K562 (cell line): ENCODE measurements at regions not wholly inside any gene's neighbourhood (a gene's known extent, or its start where the extent isn't known, plus 50 kb on each side); places are given as distances from the start of the nearest gene placed in this dataset.

Source experiments
- ATAC-seq: fragments of 200-7000 bp; cut with Tn5 transposase; 3 replicates; pipeline ENCODE4 v1.9.1; 2020; ENCODE audit warnings: moderate library complexity
- BruUV-seq: library from RNA; stranded (reverse); fragments of 400-500 nt; replicated peaks from 2 replicates; lab custom pipeline; 2021; lab: Mats Ljungman, UMichigan
- CTCF ChIA-PET: fragments of 300-600 bp; formaldehyde crosslinking; extraction: SDS; loops from one replicate; lab custom pipeline; 2021; ENCODE audit warnings: low intra/inter-chr PET ratio; lab: Yijun Ruan, JAX
- POLR2A ChIA-PET: fragments of 300-600, 350-650 bp; sonication (Branson Sonifier 250); formaldehyde crosslinking; extraction: SDS; loops from one replicate; lab custom pipeline; 2021; ENCODE audit warnings: antibody characterized with exemption, inconsistent platforms; lab: Yijun Ruan, JAX
- DNase-seq, 4 experiments: peaks; one replicate each; pipeline versions ENCODE4 v3.0.0 to v3.0.0-alpha.2; 2011 to 2018; ENCODE audit warnings: low spot score in 3 of 4, mixed read lengths in 3 of 4; ENCODE audit errors: extremely low read depth in 1 of 4
- FAIRE-seq: peaks from 2 replicates; lab custom pipeline; 2011; peaks lifted over from hg19 to GRCh38; lab: Jason Lieb, UNC
- H2AFZ ChIP-seq: 2 replicates; pipeline ENCODE4 v1.6.0; 2011; ENCODE audit warnings: low read depth, low read length, control low read depth, inconsistent platforms
- H3K27ac ChIP-seq: fragments of 200-600 bp; 3 replicates; pipeline ENCODE4 v1.8.0; 2011; ENCODE audit warnings: low read depth, mild to moderate bottlenecking, control low read depth, inconsistent platforms, low read length, moderate library complexity, mixed read lengths; ENCODE audit errors: extremely low read depth
- H3K27me3 ChIP-seq, 2 experiments: fragments of 300-600 bp in 1 of 2; 2 replicates in 1 of 2; 3 replicates in 1 of 2; pipeline versions ENCODE4 v1.6.0 to v1.8.0; 2011; ENCODE audit warnings: inconsistent platforms in 2 of 2, low read length in 2 of 2, mild to moderate bottlenecking in 1 of 2, mixed read lengths in 1 of 2, moderate library complexity in 1 of 2; ENCODE audit not compliant: control insufficient read depth in 2 of 2, insufficient read depth in 2 of 2
- H3K36me3 ChIP-seq: fragments of 300-600 bp; 3 replicates; pipeline ENCODE4 v1.8.0; 2011; ENCODE audit warnings: mild to moderate bottlenecking, low read length, inconsistent platforms; ENCODE audit not compliant: control insufficient read depth, insufficient read depth
- H3K4me1 ChIP-seq, 2 experiments: fragments of 200-600 bp in 1 of 2; replicated peaks in 1 of 2; 2 replicates in 1 of 2; 3 replicates in 1 of 2; pipeline versions ENCODE4 v1.5.1 to v1.8.0; 2011; ENCODE audit warnings: inconsistent platforms in 2 of 2, low read length in 2 of 2, mild to moderate bottlenecking in 1 of 2, mixed read lengths in 1 of 2, moderate library complexity in 1 of 2; ENCODE audit not compliant: control insufficient read depth in 2 of 2, insufficient read depth in 2 of 2
- H3K4me2 ChIP-seq: 2 replicates; pipeline ENCODE4 v1.6.1; 2011; ENCODE audit warnings: low read length, control low read depth, inconsistent platforms, mixed read lengths; ENCODE audit not compliant: insufficient read depth
- H3K4me3 ChIP-seq: fragments of 200-600 bp; sonication (generic), shearing (Covaris generic); 2 replicates; pipeline ENCODE4 v1.5.1; 2016; ENCODE audit warnings: control low read depth, inconsistent platforms
- H3K79me2 ChIP-seq: fragments of 200-600 bp; 3 replicates; pipeline ENCODE4 v1.8.0; 2011; ENCODE audit warnings: low read length, inconsistent platforms; ENCODE audit not compliant: control insufficient read depth, insufficient read depth
- H3K9ac ChIP-seq, 2 experiments: 2 replicates each; pipeline versions ENCODE4 v1.6.0 to v1.6.1; 2011; ENCODE audit warnings: low read depth in 2 of 2, low read length in 2 of 2, control low read depth in 1 of 2, inconsistent platforms in 1 of 2, mild to moderate bottlenecking in 1 of 2, mixed read lengths in 1 of 2; ENCODE audit not compliant: insufficient read depth in 1 of 2
- H3K9me1 ChIP-seq: one replicate; pipeline ENCODE4 v1.6.0; 2011; ENCODE audit warnings: inconsistent platforms, mild to moderate bottlenecking, low read length, moderate library complexity; ENCODE audit not compliant: control insufficient read depth, insufficient read depth
- H3K9me3 ChIP-seq: replicated peaks from 2 replicates; pipeline ENCODE4 v1.5.1; 2011; ENCODE audit warnings: low read depth, low read length, inconsistent platforms; ENCODE audit not compliant: control insufficient read depth, insufficient read depth
- H4K20me1 ChIP-seq: replicated peaks from 2 replicates; pipeline ENCODE4 v1.6.1; 2011; ENCODE audit warnings: low read length, inconsistent platforms, mixed read lengths; ENCODE audit not compliant: control insufficient read depth, insufficient read depth
- BDP1 ChIP-seq: IDR thresholded peaks from 3 replicates; pipeline ENCODE4 v1.6.1; 2011; ENCODE audit not compliant: insufficient read length, insufficient read depth
- CBX8 ChIP-seq: fragments of 200-600 bp; sonication (generic); IDR thresholded peaks from 2 replicates; pipeline ENCODE4 v1.6.1; 2012; ENCODE audit warnings: borderline replicate concordance, mixed run types, low read depth, mild to moderate bottlenecking, moderate library complexity, mixed read lengths, low read length, control low read depth, inconsistent platforms; ENCODE audit not compliant: poor library complexity, severe bottlenecking; ENCODE audit errors: extremely low read depth
- KLF1 ChIP-seq: fragments of 450-650 bp; IDR thresholded peaks from 2 replicates; pipeline ENCODE4 v1.6.1; 2016; ENCODE audit warnings: missing genetic modification characterization, missing compliant biosample characterization
- MEF2A ChIP-seq: IDR thresholded peaks from 2 replicates; pipeline ENCODE4 v1.6.1; 2011; ENCODE audit warnings: low read depth, mild to moderate bottlenecking, low read length, moderate library complexity; ENCODE audit not compliant: control insufficient read depth
- WGBS: fragments of 100-300 bp; shearing (Covaris generic); methylation state at CpG from one replicate; pipeline ENCODE4 v1.1.6; 2016; ENCODE audit warnings: low coverage, mixed read lengths; ENCODE audit not compliant: insufficient coverage; ENCODE audit errors: missing lambda C conversion rate; 5-methylcytosine and 5-hydroxymethylcytosine counted together
- in situ Hi-C: fragments of 300-500 bp; cut with MboI; formaldehyde crosslinking; loops from 4 replicates; pipeline ENCODE4 v1.15.0; 2018; ENCODE audit warnings: inconsistent platforms, mixed read lengths
- intact Hi-C: fragments of 100-400 bp; cut with micrococcal nuclease; formaldehyde crosslinking; loops from 2 replicates; pipeline ENCODE4 v1.14.2; 2022

DNA sequence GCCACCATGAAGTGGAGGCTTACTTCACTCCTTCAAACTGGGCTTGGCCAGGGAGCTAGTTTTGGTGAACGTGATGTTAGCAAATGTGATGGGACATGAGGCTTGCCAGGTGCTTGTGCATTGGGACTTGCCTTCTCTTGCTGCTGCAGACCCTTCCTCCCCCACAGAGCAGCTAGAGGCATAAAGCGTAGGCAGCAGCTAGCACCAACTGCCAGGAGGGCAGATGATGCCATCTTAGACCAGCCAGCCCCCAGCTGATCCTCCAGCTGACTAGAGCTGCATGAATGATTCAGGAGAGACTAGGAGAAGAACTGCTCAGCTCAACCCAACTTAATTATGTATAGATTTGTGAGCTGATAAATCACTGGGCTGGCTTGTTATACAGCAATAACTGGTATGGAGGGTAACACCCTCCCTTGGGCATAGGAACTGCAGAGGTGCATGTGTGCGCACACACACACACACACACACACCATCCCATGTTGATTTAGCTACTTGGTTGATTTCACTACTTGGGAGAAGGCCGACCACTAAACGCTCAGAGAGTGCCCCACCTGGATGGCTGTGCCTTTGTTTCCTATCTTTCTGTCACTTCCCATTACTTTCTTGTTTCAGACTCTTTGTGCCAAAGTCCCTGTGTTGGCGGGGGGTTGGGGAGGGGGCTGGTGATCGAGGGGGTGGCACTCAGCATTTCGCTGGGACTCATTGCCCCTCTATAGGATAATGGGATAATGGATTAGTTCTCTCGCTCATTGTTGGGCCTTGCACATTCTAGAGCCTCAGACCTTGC lies 202.8 kb downstream of the ADAMTS15 start:
- Histone ChIP-seq H4K20me1 (no peaks in the 10 kb centered on the region), H2AFZ (no peak overlapping the region), H3K4me1 (no peaks in the 10 kb centered on the region), H3K27ac (no peak overlapping the region), H3K9me3 (no peaks in the 10 kb centered on the region), H3K4me3 (no peak overlapping the region), H3K9ac (no peak overlapping the region), H3K79me2 (no peaks in the 10 kb centered on the region), H3K27me3 (peaks cover 2 to 14% of the 10 kb centered on the region in 2 experiments; a peak in 3 of 5 replicates), H3K4me2 (no peak overlapping the region), H3K36me3 (no peaks in the 10 kb centered on the region), H3K9me1 (no peaks in the 10 kb centered on the region)
- in situ Hi-C loops (no loop called here), intact Hi-C loops (no loop called here)
- WGBS, result 4% methylated on average over 9 of the region's 9 CpGs
- ChIA-PET CTCF (no interaction called here), POLR2A (no interaction called here)
- ATAC-seq (no peak), FAIRE-seq (no peak), DNase-seq (no peak)
- no TSS peak for BruUV-seq
- no peak for TF ChIP-seq KLF1
- TF ChIP-seq CBX8, result no peak

DNA sequence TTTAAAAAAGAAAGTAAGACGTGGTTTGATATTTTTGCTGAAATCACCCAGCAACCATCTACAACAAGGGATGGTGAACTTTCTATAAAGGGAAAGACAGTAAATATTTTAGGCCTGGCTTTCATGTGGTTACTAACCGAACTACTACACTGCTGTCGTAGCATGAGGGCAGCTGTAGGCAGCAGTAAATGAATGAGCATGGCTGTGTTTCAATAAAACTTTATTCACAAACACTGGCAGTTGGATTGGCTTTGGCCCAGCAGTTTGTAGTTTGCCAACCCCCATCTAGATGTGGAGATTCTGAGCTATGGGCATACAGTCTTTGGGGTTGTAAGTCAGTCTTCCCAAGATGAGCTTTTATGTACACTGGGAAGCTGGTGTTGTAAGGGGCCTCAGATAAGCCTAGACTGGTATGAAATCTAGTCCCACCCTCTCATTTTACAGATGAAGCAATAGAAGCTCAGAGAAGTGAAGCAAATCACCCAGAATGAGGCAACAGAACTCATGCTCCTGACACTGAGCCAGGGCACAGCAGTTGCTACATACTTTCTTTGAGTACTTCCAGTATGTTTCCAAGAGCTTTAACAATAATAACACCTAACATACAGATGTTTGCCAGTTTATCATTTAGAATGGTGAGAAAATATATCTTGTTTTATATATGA lies 204.4 kb downstream of the ADAMTS15 start:
- FAIRE-seq (no peak), DNase-seq (no peak), ATAC-seq (no peak)
- intact Hi-C loops, result no loop called here
- no peak overlapping the region for H3K4me3 ChIP-seq
- WGBS, result 0% methylated on average over 3 of the region's 3 CpGs
- H3K27ac ChIP-seq, result no peak overlapping the region
- H3K79me2 ChIP-seq, result no peaks in the 10 kb centered on the region
- in situ Hi-C loops, result no loop called here
- no peak overlapping the region for H3K9ac ChIP-seq
- H3K36me3 ChIP-seq, result no peaks in the 10 kb centered on the region
- BruUV-seq, result no TSS peak
- H3K9me3 ChIP-seq, result no peaks in the 10 kb centered on the region
- no peak overlapping the region for H3K4me2 ChIP-seq
- CTCF ChIA-PET, result no interaction called here
- no peaks in the 10 kb centered on the region for H3K4me1 ChIP-seq
- POLR2A ChIA-PET, result no interaction called here
- H3K9me1 ChIP-seq, result no peaks in the 10 kb centered on the region
- H3K27me3 ChIP-seq, result peaks cover 2 to 10% of the 10 kb centered on the region in 2 experiments; a peak in 3 of 5 replicates
- no peaks in the 10 kb centered on the region for H4K20me1 ChIP-seq
- H2AFZ ChIP-seq, result no peak overlapping the region
- no peak for TF ChIP-seq MEF2A
- TF ChIP-seq BDP1, result no peak
